ENCODE measurements at regions not wholly inside any gene's neighbourhood (a gene's known extent, or its start where the extent isn't known, plus 50 kb on each side); places are given as distances from the start of the nearest gene placed in this dataset.

DNA sequence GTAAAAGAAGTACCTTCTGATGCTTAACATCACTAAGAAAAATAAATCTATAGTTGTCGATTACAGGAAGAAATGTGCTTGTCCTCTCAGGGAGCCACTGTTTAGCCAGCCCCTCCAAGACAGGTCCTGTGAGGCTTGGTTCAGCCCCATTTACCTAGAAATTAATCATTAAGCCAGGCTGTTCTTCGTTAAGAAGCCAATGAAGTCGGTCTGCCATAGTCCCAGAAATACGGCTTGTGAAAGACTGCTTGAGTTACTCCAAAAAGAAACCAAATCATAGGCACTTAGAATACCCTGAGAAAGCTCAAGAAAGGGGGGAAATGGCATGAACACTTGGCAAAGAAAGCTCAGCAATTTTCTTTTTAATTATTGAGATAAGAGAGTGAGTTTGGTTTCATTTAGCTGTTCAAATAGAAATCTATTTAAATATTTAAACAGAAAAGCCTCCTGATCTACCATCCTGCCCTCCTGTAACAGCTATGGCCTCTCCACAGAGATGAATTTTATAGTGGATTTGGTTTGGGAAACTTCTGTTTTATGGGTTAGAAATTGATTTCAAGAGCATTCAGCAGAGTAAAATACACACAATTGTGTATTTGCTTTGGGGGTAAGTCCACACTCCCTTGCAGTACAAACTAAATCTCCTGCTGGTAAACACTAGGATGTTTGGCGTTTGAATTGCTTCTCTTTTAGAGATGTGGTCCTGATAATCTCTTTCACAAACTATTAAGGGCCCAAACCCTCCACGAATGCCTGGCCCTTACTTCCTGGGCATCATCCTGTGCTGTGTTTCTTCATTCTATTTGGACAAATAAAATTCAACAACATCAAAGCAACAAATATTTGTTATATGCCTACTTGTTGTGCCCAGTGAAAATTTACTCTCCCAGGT, 234.4 kb downstream of the SEC23A start:
- in situ Hi-C loops (cut with MboI; ENCODE audit: low pct_unique_long_range_greater_than_20kb, low sequenced_read_pairs, unreplicated experiment) = no loop called here
- no peak for DNase-seq (ENCODE audit: low spot score)
- TF ChIP-seq, protein P1, sequence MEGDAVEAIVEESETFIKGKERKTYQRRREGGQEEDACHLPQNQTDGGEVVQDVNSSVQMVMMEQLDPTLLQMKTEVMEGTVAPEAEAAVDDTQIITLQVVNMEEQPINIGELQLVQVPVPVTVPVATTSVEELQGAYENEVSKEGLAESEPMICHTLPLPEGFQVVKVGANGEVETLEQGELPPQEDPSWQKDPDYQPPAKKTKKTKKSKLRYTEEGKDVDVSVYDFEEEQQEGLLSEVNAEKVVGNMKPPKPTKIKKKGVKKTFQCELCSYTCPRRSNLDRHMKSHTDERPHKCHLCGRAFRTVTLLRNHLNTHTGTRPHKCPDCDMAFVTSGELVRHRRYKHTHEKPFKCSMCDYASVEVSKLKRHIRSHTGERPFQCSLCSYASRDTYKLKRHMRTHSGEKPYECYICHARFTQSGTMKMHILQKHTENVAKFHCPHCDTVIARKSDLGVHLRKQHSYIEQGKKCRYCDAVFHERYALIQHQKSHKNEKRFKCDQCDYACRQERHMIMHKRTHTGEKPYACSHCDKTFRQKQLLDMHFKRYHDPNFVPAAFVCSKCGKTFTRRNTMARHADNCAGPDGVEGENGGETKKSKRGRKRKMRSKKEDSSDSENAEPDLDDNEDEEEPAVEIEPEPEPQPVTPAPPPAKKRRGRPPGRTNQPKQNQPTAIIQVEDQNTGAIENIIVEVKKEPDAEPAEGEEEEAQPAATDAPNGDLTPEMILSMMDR (IDR thresholded peaks at IDR 0.05; ENCODE audit: extremely low read depth, insufficient read depth, missing control alignments) = no peak

DNA sequence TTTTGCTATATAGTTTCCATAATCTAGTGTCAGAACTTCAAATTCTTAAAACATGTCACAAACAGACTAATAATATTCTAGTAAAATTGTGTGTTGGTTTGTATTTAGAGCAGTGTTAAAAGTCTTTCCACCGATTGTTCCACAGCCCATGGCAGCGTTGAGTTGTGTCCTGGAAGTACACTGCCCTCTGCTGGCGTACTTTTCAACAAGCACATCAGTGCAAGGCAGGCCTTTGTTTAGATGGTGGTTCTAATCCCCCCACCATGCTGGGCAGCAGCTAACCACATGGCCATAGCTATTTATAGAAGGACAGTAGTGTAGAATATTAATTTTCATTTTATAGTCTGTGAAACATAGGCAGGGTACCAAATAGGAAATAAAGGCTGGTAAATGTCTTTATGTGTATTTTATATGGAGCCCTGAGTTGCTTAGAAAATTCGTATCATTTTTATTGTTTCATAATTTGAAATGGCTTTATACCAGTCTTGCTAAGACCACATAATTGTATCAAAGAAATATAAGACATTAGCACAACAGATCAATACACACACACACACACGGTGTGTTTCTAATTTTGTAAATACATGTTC, 235.4 kb downstream of the SEC23A start:
- DNase-seq (ENCODE audit: low spot score) = peak; percentile 26
- TF ChIP-seq, protein P1 (IDR thresholded peaks at IDR 0.05; ENCODE audit: extremely low read depth, insufficient read depth, missing control alignments) = peak; percentile 83
- in situ Hi-C loops (cut with MboI; ENCODE audit: low pct_unique_long_range_greater_than_20kb, low sequenced_read_pairs, unreplicated experiment) = no loop called here

DNA sequence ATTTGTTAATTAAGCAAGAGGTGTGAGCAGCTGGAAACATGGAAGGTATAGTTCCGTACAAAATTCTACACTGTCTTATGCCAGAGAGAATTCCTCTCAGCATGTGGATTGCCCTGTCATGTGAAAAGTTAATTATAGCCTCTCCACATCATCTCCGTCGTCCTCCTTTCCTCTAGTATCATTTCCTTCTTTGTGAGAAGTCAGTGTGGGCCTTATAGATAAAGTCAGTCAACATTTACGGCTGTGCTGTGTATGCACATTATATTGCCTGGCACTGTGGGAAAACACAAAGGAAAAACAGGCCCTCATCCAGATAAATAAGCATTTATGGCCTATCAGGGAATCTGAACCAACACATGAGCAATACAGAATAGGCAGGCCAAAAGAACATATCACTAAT, 236.6 kb downstream of the SEC23A start:
- DNase-seq (ENCODE audit: low spot score) = no peak
- in situ Hi-C loops (cut with MboI; ENCODE audit: low pct_unique_long_range_greater_than_20kb, low sequenced_read_pairs, unreplicated experiment) = no loop called here
- TF ChIP-seq, protein P1 (IDR thresholded peaks at IDR 0.05; ENCODE audit: extremely low read depth, insufficient read depth, missing control alignments) = no peak

DNA sequence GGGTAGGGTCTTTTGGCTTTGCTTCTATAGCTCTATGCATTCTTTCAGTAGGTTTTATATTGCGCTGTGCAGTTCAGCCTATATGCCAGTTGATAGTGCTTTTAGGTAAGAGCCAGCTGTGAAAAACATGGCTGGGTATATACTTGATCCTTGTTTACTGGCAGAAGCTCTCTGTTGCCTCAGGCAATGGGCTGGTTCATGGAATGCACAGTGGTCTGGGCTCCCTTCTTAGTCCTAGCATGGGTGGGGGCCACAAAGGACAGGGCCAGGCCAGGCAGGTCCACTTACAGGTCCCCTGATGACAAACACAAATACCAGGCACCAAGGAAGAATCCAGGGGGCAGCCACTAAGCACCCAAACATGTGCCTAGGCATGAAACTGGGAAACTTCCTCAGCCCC, 240.7 kb downstream of the SEC23A start:
- no peak for DNase-seq (ENCODE audit: low spot score)
- in situ Hi-C loops (cut with MboI; ENCODE audit: low pct_unique_long_range_greater_than_20kb, low sequenced_read_pairs, unreplicated experiment) = no loop called here
- TF ChIP-seq, protein P1 (IDR thresholded peaks at IDR 0.05; ENCODE audit: extremely low read depth, insufficient read depth, missing control alignments) = no peak

DNA sequence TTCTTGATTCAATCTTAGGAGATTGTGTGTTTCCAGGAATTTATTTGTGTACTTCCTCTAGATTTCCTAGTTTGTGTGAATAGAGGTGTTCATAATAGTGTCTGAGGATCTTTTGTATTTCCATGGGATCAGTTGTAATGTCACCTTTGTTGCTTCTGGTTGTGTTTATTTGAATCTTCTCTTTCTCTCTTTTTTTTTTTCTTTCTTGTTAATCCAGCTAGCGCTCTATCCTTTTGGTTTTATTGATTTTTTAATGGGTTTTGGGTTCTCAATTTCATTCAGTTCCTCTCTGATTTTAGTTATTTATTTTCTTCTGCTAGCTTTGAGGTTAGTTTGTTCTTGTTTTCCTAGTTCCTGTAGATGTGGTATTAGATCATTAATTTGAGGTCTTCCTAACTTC, 242.5 kb downstream of the SEC23A start:
- in situ Hi-C loops (cut with MboI; ENCODE audit: low pct_unique_long_range_greater_than_20kb, low sequenced_read_pairs, unreplicated experiment) = no loop called here
- no peak for DNase-seq (ENCODE audit: low spot score)
- TF ChIP-seq, protein P1 (IDR thresholded peaks at IDR 0.05; ENCODE audit: extremely low read depth, insufficient read depth, missing control alignments) = no peak

DNA sequence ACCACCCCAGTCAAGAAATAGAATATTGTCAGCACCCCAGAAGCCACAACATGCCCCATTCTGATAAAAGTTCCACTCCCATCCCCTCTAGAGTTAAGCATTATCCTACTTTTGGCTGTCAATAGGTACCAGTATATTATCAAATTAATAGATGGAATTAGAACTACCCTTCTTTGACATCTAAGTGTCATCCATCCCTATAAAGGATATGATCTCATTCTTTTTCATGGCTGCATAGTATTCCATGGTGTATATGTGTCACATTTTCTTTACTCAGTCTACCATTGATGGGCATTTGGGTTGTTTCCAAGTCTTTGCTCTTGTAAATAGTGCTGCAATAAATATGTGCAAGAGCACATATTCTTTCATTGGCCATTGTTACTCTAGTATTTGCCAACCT, 246.2 kb downstream of the SEC23A start:
- in situ Hi-C loops (cut with MboI; ENCODE audit: low pct_unique_long_range_greater_than_20kb, low sequenced_read_pairs, unreplicated experiment) = no loop called here
- TF ChIP-seq, protein P1 (IDR thresholded peaks at IDR 0.05; ENCODE audit: extremely low read depth, insufficient read depth, missing control alignments) = no peak
- no peak for DNase-seq (ENCODE audit: low spot score)
